DND-41 (cell line): ENCODE measurements at regions not wholly inside any gene's neighbourhood (a gene's known extent, or its start where the extent isn't known, plus 50 kb on each side); places are given as distances from the start of the nearest gene placed in this dataset.

Experiments used
- ATAC-seq: fragments of 200-7000 bp; cut with Tn5 transposase; 3 replicates; pipeline ENCODE4 v1.9.1; 2021; ENCODE audit warnings: low read depth; ENCODE audit not compliant: insufficient read depth
- DNase-seq: peaks from one replicate; pipeline ENCODE4 v3.0.0-alpha.2; 2020
- H2AFZ ChIP-seq: 2 replicates; pipeline ENCODE4 v1.6.0; 2012; ENCODE audit warnings: low read depth, low read length
- H3K27ac ChIP-seq: 2 replicates; pipeline ENCODE4 v1.5.1; 2012; ENCODE audit warnings: low read length, inconsistent platforms
- H3K27me3 ChIP-seq: fragments of 200-600 bp; sonication (generic); 2 replicates; pipeline ENCODE4 v1.6.0; 2012; ENCODE audit warnings: low read length, mild to moderate bottlenecking, inconsistent platforms; ENCODE audit not compliant: insufficient read depth, poor library complexity
- H3K36me3 ChIP-seq: 2 replicates; pipeline ENCODE4 v1.5.1; 2012; ENCODE audit warnings: low read length, inconsistent platforms; ENCODE audit not compliant: insufficient read depth
- H3K4me1 ChIP-seq: 2 replicates; pipeline ENCODE4 v1.5.1; 2012; ENCODE audit warnings: mild to moderate bottlenecking, low read length; ENCODE audit not compliant: insufficient read depth
- H3K4me2 ChIP-seq: 2 replicates; pipeline ENCODE4 v1.6.0; 2012; ENCODE audit warnings: mild to moderate bottlenecking, moderate library complexity, low read length, inconsistent platforms; ENCODE audit not compliant: insufficient read depth
- H3K4me3 ChIP-seq, 2 experiments: fragments of 200-600 bp in 1 of 2; shearing (Covaris generic) in 1 of 2; 2 replicates each; pipeline ENCODE4 v1.5.1; 2012 to 2016; ENCODE audit warnings: inconsistent platforms in 2 of 2, low read length in 2 of 2, mild to moderate bottlenecking in 2 of 2, low read depth in 1 of 2, moderate library complexity in 1 of 2
- H3K79me2 ChIP-seq: 2 replicates; pipeline ENCODE4 v1.6.0; 2012; ENCODE audit warnings: low read length, inconsistent platforms; ENCODE audit not compliant: insufficient read depth
- H3K9ac ChIP-seq: 2 replicates; pipeline ENCODE4 v1.6.0; 2012; ENCODE audit warnings: low read depth, mild to moderate bottlenecking, inconsistent platforms, low read length, moderate library complexity
- H3K9me3 ChIP-seq: 2 replicates; pipeline ENCODE4 v1.5.1; 2012; ENCODE audit warnings: low read length, moderate library complexity, mild to moderate bottlenecking, inconsistent platforms; ENCODE audit not compliant: insufficient read depth, severe bottlenecking
- H4K20me1 ChIP-seq: 2 replicates; pipeline ENCODE4 v1.6.0; 2012; ENCODE audit warnings: low read length; ENCODE audit not compliant: insufficient read depth
- CTCF ChIP-seq: IDR thresholded peaks from 2 replicates; pipeline ENCODE4 v1.5.1; 2012; ENCODE audit warnings: borderline replicate concordance, low read length, moderate library complexity, mild to moderate bottlenecking; ENCODE audit not compliant: poor library complexity, severe bottlenecking; ENCODE audit errors: extremely low read depth
- EZH2 ChIP-seq: IDR thresholded peaks from 3 replicates; pipeline ENCODE4 v1.6.1; 2012; ENCODE audit warnings: borderline replicate concordance, low read depth, mild to moderate bottlenecking, moderate library complexity, low read length, inconsistent platforms; ENCODE audit not compliant: severe bottlenecking

- no peak overlapping the region for H3K9ac ChIP-seq
- H2AFZ ChIP-seq = no peak overlapping the region
- H3K36me3 ChIP-seq = no peaks in the 10 kb centered on the region
- H4K20me1 ChIP-seq = no peaks in the 10 kb centered on the region
- H3K4me2 ChIP-seq = no peak overlapping the region
- no peak overlapping the region for H3K4me3 ChIP-seq
- no peak overlapping the region for H3K27ac ChIP-seq
- no peak for DNase-seq
- ATAC-seq = no peak
- no peaks in the 10 kb centered on the region for H3K79me2 ChIP-seq
- TF ChIP-seq EZH2 (no peak), CTCF (no peak)
- H3K27me3 ChIP-seq = no peaks in the 10 kb centered on the region
- peaks cover 23% of the 10 kb centered on the region for H3K4me1 ChIP-seq
- no peaks in the 10 kb centered on the region for H3K9me3 ChIP-seq
Observed at GRCh38 chr12:75779891-75780496, 251.6 kb downstream of the PHLDA1 start.

GRCh38 chr12:75774261-75775052, 257.1 kb downstream of the PHLDA1 start:
- Histone ChIP-seq H3K27me3 (no peaks in the 10 kb centered on the region), H3K79me2 (no peaks in the 10 kb centered on the region), H3K36me3 (no peaks in the 10 kb centered on the region), H3K9ac (no peak overlapping the region), H3K4me2 (no peak overlapping the region), H3K9me3 (no peaks in the 10 kb centered on the region), H3K27ac (no peak overlapping the region), H2AFZ (no peak overlapping the region), H3K4me1 (no peaks in the 10 kb centered on the region), H4K20me1 (no peaks in the 10 kb centered on the region), H3K4me3 (no peak overlapping the region)
- ATAC-seq (no peak), DNase-seq (no peak)
- TF ChIP-seq CTCF = no peak

- Histone ChIP-seq H3K9me3 (no peaks in the 10 kb centered on the region), H3K4me2 (no peak overlapping the region), H3K27me3 (no peaks in the 10 kb centered on the region), H3K4me3 (no peak overlapping the region), H3K9ac (no peak overlapping the region), H3K79me2 (no peaks in the 10 kb centered on the region), H2AFZ (no peak overlapping the region), H3K4me1 (no peaks in the 10 kb centered on the region), H3K36me3 (no peaks in the 10 kb centered on the region), H4K20me1 (no peaks in the 10 kb centered on the region), H3K27ac (no peak overlapping the region)
- DNase-seq (no peak), ATAC-seq (no peak)
- TF ChIP-seq EZH2 (no peak), CTCF (no peak)
Observed at GRCh38 chr12:75773377-75773776, 258.2 kb downstream of the PHLDA1 start.
